Activated CD4-positive, CD25-positive, alpha-beta regulatory T cell treated with anti-CD3 and anti-CD28 coated beads, Interleukin-2, amount 50 U/mL, for 72 hours (primary cell): ENCODE measurements at regions not wholly inside any gene's neighbourhood (a gene's known extent, or its start where the extent isn't known, plus 50 kb on each side); places are given as distances from the start of the nearest gene placed in this dataset.
"Not testable (repeated sequence)": the region's sequence is repeated elsewhere in the genome, so short reads cannot be mapped to it uniquely, and the experiment has no call there.

Experiments
- DNase-seq: peaks from one replicate; pipeline ENCODE4 v3.0.0; 2021

- DNase-seq = no peak
These were observed 192.3 kb downstream of the TMEM200A start for GRCh38 chr6:130558131-130558530.

DNA sequence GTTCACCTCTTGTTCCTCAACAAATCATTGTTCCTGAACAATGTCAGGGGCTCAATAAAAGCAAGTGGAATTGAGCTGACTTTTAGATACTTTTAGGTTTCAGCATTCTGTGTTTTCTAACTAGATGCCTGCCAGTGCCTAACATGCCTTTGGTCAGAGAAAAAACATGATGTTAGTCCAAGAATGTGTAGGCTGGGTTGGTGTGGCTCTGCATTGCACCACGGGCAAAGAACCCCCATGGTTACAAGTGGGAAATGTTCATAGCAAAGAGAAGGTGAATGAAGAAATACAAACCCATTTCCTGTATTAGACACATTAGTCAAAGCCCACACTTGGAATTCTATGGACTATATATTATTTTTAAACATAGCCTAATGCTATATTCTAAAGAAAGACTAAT is 193.3 kb downstream of the TMEM200A start:
- no peak for DNase-seq

- no peak for DNase-seq
These were observed 194.4 kb downstream of the TMEM200A start for GRCh38 chr6:130560231-130560630.

DNA sequence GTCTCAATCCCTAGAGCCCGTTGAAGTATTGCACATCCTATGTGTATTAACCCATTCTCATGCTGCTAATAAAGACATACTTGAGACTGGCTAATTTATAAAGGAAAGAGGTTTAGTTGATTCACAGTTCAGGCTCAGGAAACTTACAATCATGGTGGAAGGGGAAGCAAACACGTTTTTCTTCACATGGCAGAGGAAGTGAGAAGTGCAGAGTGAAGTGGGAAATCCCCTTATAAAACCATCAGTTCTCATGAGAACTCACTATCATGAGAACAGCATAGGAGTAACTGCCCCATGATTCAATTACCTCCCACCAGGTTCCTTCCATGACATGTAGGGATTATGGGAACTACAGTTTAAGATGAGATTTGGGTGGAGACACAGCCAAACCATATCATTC is 195.3 kb downstream of the TMEM200A start:
- DNase-seq = not testable (repeated sequence)

GRCh38 chr6:130565696-130566095 is 199.9 kb downstream of the TMEM200A start:
- DNase-seq = no peak

GRCh38 chr6:130574146-130574545 is 208.3 kb downstream of the TMEM200A start:
- DNase-seq = no peak

DNA sequence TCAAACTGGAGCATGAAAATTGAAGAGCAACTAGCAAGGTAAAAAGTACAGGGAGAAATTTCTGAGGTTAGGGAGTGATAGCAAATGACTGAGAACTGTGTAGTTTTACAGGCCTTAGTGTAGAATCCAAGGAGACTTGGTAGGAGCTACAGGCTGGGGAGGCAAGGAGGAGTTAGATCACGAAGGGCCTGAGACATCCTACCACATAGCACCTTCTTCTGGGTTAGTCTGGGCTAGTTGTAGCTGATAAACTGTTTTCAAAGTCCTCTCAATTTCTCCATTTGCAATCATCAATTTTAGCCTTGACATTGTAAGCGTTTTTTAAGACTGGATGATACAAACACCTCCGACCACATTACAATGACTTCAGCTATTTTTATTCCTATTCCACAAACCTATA is 209.7 kb downstream of the TMEM200A start:
- no peak for DNase-seq

DNA sequence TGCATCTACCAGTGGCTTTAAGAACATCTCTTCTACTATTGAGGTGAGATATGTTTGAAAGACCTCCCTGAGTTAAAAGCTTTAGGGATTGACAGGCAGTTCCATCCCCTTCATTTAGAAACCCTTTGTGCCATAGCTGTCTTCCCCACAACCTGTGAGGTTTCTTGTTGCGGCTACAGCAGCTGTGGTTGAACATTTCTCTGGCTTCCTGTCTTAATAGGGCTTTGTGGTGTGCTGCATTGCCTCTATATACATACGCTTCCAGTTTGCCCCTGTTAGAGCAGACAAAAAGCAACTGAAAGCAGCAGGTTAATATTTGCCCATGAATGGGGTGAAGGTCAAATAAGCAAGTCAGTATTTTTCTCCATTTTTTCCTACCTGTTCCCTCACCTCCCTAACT is 210.2 kb downstream of the TMEM200A start:
- DNase-seq = peak; percentile 32

- DNase-seq = no peak
These were observed 211.5 kb downstream of the TMEM200A start for GRCh38 chr6:130577178-130577919.

DNA sequence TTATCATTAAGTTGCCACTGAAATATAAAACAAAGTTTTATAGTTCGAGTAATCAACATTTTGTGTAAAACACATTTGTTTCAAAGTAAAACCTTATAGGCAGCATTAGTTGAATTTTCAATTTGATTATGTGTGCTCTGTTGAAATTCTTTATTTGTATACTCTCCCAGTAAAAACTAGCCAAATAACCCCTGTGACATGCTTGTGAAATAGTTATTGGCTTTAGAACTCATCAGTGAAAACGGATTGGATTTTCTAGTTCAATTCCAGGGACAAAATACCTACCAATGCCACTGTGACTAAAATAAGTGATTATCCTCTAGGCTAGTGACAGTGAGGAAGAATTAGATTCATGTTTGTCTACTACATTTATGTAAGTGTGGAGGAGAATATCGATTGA is 212.9 kb downstream of the TMEM200A start:
- no peak for DNase-seq

DNA sequence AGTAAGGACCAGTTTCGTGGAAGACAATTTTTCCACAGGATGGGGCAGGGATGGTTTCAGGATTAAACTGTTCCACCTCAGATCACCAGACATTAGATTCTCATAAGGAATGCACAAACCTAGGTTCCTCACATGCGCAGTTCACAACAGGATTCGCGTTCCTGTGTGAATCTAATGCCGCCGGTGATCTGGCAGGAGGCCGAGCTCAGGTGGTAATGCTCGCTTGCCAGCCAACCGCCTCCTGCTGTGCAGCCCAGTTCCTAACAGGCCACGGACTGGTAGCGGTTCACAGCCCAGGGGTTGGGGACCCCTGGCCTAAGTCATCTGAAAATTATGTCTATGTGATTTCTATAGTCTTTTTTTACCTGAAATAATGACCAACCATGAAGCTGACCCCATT is 217.5 kb downstream of the TMEM200A start:
- DNase-seq = no peak

GRCh38 chr6:130585587-130585986 is 219.8 kb downstream of the TMEM200A start:
- no peak for DNase-seq

DNA sequence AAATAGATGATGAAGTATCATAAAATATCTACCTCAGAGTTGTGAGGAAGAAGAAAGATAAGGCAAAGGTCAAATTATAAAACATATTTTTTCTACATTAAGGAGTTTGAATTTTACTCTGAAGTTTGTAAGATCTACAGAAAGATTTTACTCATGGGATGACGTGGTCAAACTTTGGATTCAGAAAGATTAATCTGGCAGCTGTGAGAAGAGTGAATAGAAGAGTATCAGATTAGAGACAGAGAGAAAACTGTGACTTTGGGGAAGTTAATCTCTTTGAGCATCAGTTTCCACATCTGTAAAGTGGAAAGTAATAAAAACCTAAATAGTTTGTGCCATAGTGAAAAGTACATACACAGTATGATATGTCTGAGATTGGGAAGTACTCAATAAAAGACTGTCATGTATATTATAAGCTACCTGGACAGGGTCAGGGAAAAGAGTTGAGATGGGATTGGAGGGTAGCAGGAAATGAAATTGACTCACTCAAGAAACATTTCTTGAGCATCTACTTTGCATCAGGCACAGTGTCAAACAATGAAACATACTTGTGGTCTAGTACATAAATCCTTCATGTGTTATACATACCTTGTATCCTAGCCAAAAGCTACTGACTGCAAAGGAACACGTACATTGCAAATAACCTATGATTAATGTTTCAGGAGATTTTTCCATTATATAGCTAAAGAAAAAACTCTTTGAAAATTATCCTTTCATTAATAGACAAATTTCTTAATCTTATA is 222.1 kb downstream of the TMEM200A start:
- no peak for DNase-seq

- DNase-seq = no peak
These were observed 227.4 kb downstream of the TMEM200A start for GRCh38 chr6:130593200-130593599.

GRCh38 chr6:130593948-130594347 is 228.1 kb downstream of the TMEM200A start:
- DNase-seq = no peak

GRCh38 chr6:130598021-130598989 is 228.9 kb upstream of the SMLR1 start:
- no peak for DNase-seq

DNA sequence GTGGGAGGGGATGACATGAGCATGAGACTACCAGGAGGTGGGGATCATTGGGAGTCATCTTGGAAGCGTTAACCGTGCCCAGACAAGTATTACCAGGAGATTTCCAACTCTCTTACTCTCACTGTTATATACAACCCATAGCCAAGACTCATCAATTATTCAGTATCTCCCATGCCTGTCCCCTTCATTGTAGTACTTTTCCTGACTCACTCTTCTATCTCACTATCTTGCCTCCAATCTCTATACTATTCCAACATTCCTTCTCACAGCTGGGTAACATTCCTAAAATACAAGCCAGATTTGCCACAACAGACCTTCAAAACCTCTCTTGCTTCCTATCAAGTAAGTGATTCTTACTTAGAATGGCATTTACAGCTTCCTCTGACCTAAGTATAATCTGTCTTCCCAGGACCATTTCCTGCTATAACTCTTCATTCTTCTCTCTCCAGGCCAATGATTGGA is 226.3 kb upstream of the SMLR1 start:
- DNase-seq = no peak

DNA sequence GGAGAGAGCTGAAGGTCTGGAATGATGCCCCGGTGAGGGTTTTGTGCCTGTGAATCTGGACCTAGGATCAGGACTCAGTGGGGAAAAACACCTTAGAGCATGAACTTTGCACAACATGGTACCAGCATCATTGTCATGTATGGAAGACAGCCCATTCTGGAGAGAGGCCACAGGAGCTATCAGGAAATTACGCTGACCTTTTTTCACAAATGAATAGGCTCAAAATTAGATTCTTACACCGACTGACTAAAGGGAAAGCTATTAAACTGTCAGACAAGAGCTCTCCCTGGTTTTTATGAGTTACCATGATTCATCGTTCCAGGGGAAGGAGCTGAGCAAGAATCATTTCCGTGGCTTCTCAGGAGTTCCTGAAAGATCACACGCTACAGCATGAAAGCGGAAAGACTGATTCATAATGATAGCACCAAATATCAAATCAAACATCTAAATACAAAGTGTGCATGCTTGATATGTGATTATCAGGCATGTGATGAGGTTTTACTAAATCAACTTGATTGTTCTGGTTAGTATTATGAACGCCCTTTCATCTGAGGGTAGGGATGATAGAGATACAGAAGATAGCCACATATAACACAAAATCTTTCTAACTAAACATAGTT is 224.9 kb upstream of the SMLR1 start:
- no peak for DNase-seq

DNA sequence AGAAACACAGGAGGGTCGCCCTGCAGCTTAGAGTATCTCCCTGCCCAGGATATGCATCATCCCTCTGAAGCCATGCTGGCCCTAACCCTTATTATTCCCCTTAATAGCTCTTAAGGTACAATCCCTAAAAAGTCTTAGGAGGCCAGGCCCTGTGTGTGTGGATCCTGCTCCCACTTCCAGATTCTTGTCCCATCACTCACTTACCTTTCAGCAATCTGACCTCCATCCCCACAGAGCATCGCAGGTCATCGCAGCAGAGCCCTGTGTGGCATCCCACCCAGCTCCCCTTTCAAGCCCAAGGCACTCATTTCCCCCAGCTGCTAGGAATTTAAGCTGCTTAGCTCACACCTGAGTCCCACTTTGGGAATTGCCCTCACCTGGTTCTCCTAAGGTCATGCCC is 223.8 kb upstream of the SMLR1 start:
- no peak for DNase-seq

DNA sequence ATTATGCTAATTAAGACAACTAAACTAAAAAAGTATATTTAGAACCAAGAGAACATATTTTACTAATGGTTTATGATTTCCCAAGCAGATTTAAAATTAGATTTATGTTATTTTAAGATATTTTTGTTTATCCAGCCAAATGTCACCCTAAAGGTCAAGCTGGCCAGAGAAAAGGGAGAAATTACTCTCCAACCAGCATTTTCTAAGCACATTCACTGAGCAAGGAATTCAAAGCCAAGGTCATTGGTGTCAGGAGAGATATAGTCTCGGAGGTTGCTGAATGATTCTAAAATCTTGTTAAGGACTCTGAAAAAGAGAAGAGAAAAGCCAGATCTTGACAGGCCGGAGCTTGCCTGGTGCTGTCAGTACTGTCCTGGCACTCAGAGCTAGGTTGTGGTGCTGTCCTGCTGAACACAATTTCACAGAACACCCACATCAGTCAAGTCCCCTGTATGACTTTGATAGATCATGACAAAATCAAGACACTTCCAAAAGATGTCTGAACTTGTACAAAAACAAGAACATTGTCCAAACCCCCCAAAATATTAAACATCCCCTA is 222.3 kb upstream of the SMLR1 start:
- DNase-seq = no peak

DNA sequence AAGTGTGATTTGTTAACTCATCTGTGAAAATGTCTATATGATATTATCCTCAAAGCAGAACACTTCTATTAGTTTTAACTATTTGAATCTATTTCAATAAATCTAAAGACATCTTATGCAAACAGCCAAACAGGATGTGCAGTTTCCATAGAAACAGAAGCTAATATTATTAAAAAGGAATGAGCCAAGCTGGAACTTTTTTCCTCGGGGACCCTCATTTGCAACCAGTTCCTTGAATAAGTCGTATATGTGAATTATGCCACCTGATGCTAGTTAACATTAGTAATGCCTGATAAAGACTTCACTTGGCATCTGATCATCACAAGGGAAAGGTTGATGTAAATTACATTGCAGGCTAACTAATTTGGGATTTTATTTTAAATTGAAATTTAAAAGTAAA is 216.9 kb upstream of the SMLR1 start:
- no peak for DNase-seq

DNA sequence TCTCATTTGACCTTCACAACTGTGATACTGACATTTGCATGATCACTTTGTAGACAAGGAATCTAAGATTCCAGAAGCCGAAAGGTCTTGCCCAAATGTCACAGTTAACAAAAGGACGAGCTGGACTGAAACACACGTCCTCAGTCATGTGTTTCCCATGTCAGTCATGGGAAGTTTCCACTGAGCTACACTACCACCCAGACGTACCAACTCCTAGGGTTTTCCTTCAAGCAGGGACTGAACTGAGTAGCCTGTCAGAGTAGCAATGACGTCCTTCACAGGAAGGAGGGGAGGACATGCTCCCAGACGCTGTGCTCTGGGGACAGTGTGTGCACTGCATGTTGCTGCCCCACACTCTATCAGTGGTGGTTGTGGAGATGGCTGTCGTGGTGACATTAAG is 215.8 kb upstream of the SMLR1 start:
- no peak for DNase-seq
